ENCODE measurements at regions not wholly inside any gene's neighbourhood (a gene's known extent, or its start where the extent isn't known, plus 50 kb on each side); places are given as distances from the start of the nearest gene placed in this dataset.

DNA sequence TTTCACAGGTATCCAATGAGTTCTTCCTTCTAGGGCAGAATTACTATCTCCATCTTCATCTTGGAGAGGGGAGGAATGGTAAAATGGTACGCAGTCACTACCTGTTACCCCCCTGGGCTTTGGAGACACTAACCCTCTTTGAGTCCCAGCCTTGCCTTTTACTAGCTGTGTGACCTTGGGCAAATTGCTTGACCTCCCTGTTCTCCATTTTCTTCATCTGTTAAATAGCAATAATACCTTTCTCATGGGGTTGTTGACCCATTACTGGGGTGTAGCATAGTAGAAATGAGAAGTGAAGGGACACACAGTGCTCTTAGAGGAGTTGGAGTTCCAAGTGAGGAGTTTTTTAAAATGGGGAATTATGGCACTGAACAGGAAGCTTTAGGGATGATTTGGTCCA is 324.7 kb downstream of the FOXL1 start:
- TF ChIP-seq, protein P1, sequence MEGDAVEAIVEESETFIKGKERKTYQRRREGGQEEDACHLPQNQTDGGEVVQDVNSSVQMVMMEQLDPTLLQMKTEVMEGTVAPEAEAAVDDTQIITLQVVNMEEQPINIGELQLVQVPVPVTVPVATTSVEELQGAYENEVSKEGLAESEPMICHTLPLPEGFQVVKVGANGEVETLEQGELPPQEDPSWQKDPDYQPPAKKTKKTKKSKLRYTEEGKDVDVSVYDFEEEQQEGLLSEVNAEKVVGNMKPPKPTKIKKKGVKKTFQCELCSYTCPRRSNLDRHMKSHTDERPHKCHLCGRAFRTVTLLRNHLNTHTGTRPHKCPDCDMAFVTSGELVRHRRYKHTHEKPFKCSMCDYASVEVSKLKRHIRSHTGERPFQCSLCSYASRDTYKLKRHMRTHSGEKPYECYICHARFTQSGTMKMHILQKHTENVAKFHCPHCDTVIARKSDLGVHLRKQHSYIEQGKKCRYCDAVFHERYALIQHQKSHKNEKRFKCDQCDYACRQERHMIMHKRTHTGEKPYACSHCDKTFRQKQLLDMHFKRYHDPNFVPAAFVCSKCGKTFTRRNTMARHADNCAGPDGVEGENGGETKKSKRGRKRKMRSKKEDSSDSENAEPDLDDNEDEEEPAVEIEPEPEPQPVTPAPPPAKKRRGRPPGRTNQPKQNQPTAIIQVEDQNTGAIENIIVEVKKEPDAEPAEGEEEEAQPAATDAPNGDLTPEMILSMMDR (IDR thresholded peaks at IDR 0.05), result no peak
- TF ChIP-seq POLR2A (IDR thresholded peaks at IDR 0.05) (no peak), POLR2AphosphoS5 (IDR thresholded peaks at IDR 0.05) (no peak)
